ENCODE measurements at regions not wholly inside any gene's neighbourhood (a gene's known extent, or its start where the extent isn't known, plus 50 kb on each side); places are given as distances from the start of the nearest gene placed in this dataset.

DNA sequence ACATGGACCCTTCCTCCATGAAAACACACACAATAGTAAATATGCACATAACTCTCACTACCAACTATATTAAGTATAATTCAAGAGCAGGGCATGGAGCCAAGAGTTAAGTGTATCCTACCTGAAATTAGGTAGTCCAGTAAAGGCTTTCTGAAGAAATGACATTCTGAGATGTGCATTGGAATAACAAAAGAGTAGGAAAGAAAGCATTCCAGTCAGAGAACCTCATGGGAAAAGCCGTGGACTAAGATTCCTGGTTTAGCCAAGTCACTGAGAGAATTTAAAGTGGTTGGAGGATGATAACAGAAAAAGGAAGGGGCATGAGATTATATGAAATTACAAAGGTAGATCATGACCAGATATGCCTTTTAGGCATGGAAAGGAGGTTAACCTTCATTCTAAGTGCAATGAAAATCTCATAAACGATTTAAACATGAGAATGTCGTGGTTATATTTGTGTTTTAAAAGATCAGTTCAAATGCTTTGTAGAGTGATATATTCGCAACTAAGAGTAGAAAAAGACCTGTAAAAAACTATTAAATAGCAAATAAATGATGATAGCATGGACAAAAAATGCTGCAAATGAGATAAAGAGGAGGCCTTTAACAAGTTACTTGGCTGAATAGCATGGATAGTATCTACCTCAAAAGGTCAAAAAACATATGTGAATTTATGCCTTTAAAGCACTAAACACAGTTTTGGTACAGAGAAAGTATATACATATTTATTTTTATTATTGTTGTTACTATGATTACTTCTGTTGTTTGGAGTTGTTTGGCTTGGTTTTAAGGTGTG is 767.4 kb upstream of the GHITM start:
- TF ChIP-seq, protein P1, sequence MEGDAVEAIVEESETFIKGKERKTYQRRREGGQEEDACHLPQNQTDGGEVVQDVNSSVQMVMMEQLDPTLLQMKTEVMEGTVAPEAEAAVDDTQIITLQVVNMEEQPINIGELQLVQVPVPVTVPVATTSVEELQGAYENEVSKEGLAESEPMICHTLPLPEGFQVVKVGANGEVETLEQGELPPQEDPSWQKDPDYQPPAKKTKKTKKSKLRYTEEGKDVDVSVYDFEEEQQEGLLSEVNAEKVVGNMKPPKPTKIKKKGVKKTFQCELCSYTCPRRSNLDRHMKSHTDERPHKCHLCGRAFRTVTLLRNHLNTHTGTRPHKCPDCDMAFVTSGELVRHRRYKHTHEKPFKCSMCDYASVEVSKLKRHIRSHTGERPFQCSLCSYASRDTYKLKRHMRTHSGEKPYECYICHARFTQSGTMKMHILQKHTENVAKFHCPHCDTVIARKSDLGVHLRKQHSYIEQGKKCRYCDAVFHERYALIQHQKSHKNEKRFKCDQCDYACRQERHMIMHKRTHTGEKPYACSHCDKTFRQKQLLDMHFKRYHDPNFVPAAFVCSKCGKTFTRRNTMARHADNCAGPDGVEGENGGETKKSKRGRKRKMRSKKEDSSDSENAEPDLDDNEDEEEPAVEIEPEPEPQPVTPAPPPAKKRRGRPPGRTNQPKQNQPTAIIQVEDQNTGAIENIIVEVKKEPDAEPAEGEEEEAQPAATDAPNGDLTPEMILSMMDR (conservative IDR thresholded peaks at IDR 0.05) = no peak
- no peak for TF ChIP-seq EZH2 (IDR thresholded peaks at IDR 0.05; ENCODE audit: low read depth)
